ENCODE measurements at regions not wholly inside any gene's neighbourhood (a gene's known extent, or its start where the extent isn't known, plus 50 kb on each side); places are given as distances from the start of the nearest gene placed in this dataset.

GRCh38 chr1:11373895-11374747 is 101.1 kb downstream of the UBIAD1 start:
- no peak overlapping the region for H3K4me3 ChIP-seq (replicated peaks; ENCODE audit: insufficient read depth, low read length)
- no peak overlapping the region for H3K27ac ChIP-seq (replicated peaks)
- H3K27me3 ChIP-seq (ENCODE audit: insufficient read depth, poor library complexity, severe bottlenecking), result no peaks in the 10 kb centered on the region
- no peak for DNase-seq (ENCODE audit: low read depth in 1 of 2, low spot score in 1 of 2)
- TF ChIP-seq GABPA (IDR thresholded peaks at IDR 0.05; ENCODE audit: low read depth) (no peak), SPI1 (IDR thresholded peaks at IDR 0.05; ENCODE audit: borderline replicate concordance, low read depth) (no peak), POLR2AphosphoS5 (IDR thresholded peaks at IDR 0.05; ENCODE audit: low read depth) (no peak), CTCF (IDR thresholded peaks at IDR 0.05; ENCODE audit: insufficient read depth, low read length) (no peak)
- TF ChIP-seq, protein P1, sequence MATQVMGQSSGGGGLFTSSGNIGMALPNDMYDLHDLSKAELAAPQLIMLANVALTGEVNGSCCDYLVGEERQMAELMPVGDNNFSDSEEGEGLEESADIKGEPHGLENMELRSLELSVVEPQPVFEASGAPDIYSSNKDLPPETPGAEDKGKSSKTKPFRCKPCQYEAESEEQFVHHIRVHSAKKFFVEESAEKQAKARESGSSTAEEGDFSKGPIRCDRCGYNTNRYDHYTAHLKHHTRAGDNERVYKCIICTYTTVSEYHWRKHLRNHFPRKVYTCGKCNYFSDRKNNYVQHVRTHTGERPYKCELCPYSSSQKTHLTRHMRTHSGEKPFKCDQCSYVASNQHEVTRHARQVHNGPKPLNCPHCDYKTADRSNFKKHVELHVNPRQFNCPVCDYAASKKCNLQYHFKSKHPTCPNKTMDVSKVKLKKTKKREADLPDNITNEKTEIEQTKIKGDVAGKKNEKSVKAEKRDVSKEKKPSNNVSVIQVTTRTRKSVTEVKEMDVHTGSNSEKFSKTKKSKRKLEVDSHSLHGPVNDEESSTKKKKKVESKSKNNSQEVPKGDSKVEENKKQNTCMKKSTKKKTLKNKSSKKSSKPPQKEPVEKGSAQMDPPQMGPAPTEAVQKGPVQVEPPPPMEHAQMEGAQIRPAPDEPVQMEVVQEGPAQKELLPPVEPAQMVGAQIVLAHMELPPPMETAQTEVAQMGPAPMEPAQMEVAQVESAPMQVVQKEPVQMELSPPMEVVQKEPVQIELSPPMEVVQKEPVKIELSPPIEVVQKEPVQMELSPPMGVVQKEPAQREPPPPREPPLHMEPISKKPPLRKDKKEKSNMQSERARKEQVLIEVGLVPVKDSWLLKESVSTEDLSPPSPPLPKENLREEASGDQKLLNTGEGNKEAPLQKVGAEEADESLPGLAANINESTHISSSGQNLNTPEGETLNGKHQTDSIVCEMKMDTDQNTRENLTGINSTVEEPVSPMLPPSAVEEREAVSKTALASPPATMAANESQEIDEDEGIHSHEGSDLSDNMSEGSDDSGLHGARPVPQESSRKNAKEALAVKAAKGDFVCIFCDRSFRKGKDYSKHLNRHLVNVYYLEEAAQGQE (IDR thresholded peaks at IDR 0.05; ENCODE audit: insufficient replicate concordance, low read depth), result no peak

DNA sequence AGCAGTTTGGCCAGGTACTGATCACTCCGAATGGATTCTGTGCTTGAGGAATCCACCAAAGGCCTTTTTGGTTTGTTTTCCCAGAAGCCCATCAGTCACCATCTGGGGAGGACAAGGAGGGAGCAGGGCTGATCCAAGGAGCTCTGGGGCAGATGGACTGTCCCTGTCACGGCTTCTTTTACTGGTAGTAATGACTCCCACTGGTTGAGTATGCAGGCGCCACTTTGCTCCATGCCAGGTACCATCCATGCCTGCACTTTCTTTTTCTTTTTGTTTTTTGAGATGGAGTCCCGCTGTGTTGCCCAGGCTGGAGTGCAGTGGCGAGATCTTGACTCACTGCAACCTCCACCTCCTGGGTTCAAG is 101.7 kb downstream of the UBIAD1 start:
- no peak for DNase-seq (ENCODE audit: low read depth in 1 of 2, low spot score in 1 of 2)
- no peak overlapping the region for H3K4me3 ChIP-seq (replicated peaks; ENCODE audit: insufficient read depth, low read length)
- no peak overlapping the region for H3K27ac ChIP-seq (replicated peaks)
- H3K27me3 ChIP-seq (ENCODE audit: insufficient read depth, poor library complexity, severe bottlenecking), result no peaks in the 10 kb centered on the region
- TF ChIP-seq SPI1 (IDR thresholded peaks at IDR 0.05; ENCODE audit: borderline replicate concordance, low read depth) (no peak), GABPA (IDR thresholded peaks at IDR 0.05; ENCODE audit: low read depth) (no peak), CTCF (IDR thresholded peaks at IDR 0.05; ENCODE audit: insufficient read depth, low read length) (no peak), POLR2AphosphoS5 (IDR thresholded peaks at IDR 0.05; ENCODE audit: low read depth) (no peak)
- TF ChIP-seq, protein P1 (IDR thresholded peaks at IDR 0.05; ENCODE audit: insufficient replicate concordance, low read depth), result no peak

DNA sequence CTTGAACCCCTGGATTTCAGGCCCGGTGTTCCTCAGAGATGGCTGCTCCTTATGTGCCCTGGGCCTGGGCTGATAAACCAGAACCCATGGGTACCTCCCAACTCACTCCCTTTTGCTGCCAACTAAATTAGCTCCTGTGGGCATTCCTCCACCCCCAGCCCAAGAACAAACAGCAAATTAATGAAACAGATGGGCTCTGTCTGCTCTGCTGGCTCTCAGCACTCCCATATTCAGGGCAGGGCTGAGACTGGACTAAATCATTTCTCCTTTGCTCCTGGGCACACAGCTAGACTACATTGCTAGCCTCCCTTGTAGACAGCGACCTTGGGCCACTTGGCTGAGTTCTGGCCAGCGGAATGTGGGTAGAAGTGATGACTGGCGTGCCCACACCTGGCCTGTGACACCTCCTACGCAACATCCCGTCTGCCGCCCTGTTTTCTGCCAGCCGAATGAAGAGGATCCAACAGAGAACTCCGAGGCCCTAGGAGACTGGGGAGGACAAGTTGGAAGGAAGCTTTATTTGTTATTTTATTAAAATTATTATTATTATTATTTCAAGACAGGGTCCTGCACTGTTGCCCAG is 101.9 kb upstream of the DISP3 start:
- H3K4me3 ChIP-seq (replicated peaks; ENCODE audit: insufficient read depth, low read length), result no peak overlapping the region
- TF ChIP-seq SPI1 (IDR thresholded peaks at IDR 0.05; ENCODE audit: borderline replicate concordance, low read depth) (no peak), POLR2AphosphoS5 (IDR thresholded peaks at IDR 0.05; ENCODE audit: low read depth) (no peak), GABPA (IDR thresholded peaks at IDR 0.05; ENCODE audit: low read depth) (no peak), CTCF (IDR thresholded peaks at IDR 0.05; ENCODE audit: insufficient read depth, low read length) (no peak)
- TF ChIP-seq, protein P1 (IDR thresholded peaks at IDR 0.05; ENCODE audit: insufficient replicate concordance, low read depth), result no peak
- H3K27me3 ChIP-seq (ENCODE audit: insufficient read depth, poor library complexity, severe bottlenecking), result no peaks in the 10 kb centered on the region
- no peak for DNase-seq (ENCODE audit: low read depth in 1 of 2, low spot score in 1 of 2)
- no peak overlapping the region for H3K27ac ChIP-seq (replicated peaks)

Measured in HL-60 (cell line).